IPS DF 4.7 (cell line): ENCODE measurements at regions not wholly inside any gene's neighbourhood (a gene's known extent, or its start where the extent isn't known, plus 50 kb on each side); places are given as distances from the start of the nearest gene placed in this dataset.
"Not testable (repeated sequence)": the region's sequence is repeated elsewhere in the genome, so short reads cannot be mapped to it uniquely, and the experiment has no call there.

Experiments used
- DNase-seq: peaks from one replicate; pipeline ENCODE4 v3.0.0-alpha.2; 2013; ENCODE audit warnings: low spot score; ENCODE audit errors: extremely low read depth

GRCh38 chr11:116343270-116343669 is 429.5 kb downstream of the BUD13 start:
- no peak for DNase-seq

GRCh38 chr11:116342148-116342547 is 430.6 kb downstream of the BUD13 start:
- no peak for DNase-seq

- DNase-seq: no peak
Measured at GRCh38 chr11:116339306-116340098, 433.3 kb downstream of the BUD13 start.

GRCh38 chr11:116338500-116338899 is 434.3 kb downstream of the BUD13 start:
- DNase-seq: not testable (repeated sequence)

- DNase-seq: no peak
Measured at GRCh38 chr11:116336540-116336939, 436.2 kb downstream of the BUD13 start.

GRCh38 chr11:116335891-116336290 is 436.9 kb downstream of the BUD13 start:
- no peak for DNase-seq

- no peak for DNase-seq
Measured at GRCh38 chr11:116335078-116335477, 437.7 kb downstream of the BUD13 start.

- no peak for DNase-seq
Measured at GRCh38 chr11:116334596-116334995, 438.2 kb downstream of the BUD13 start.

- DNase-seq: no peak
Measured at GRCh38 chr11:116333001-116333535, 439.7 kb downstream of the BUD13 start.

- no peak for DNase-seq
Measured at GRCh38 chr11:116332391-116332790, 440.4 kb downstream of the BUD13 start.

GRCh38 chr11:116331381-116331780 is 441.4 kb downstream of the BUD13 start:
- DNase-seq: no peak

GRCh38 chr11:116330439-116331185 is 442.2 kb downstream of the BUD13 start:
- no peak for DNase-seq

GRCh38 chr11:116329354-116330090 is 443.3 kb downstream of the BUD13 start:
- no peak for DNase-seq

- DNase-seq: no peak
Measured at GRCh38 chr11:116328851-116329250, 443.9 kb downstream of the BUD13 start.

GRCh38 chr11:116328391-116328790 is 444.4 kb downstream of the BUD13 start:
- DNase-seq: no peak

- no peak for DNase-seq
Measured at GRCh38 chr11:116326146-116326545, 446.6 kb downstream of the BUD13 start.

GRCh38 chr11:116325247-116325646 is 447.5 kb downstream of the BUD13 start:
- no peak for DNase-seq

GRCh38 chr11:116324077-116324476 is 448.7 kb downstream of the BUD13 start:
- not testable (repeated sequence) for DNase-seq

GRCh38 chr11:116317212-116317611 is 455.6 kb downstream of the BUD13 start:
- DNase-seq: no peak

- DNase-seq: no peak
Measured at GRCh38 chr11:116314006-116314405, 458.8 kb downstream of the BUD13 start.

GRCh38 chr11:116312570-116313391 is 460.0 kb downstream of the BUD13 start:
- DNase-seq: no peak
